ENCODE measurements at regions not wholly inside any gene's neighbourhood (a gene's known extent, or its start where the extent isn't known, plus 50 kb on each side); places are given as distances from the start of the nearest gene placed in this dataset.
"Not testable (repeated sequence)": the region's sequence is repeated elsewhere in the genome, so short reads cannot be mapped to it uniquely, and the experiment has no call there.

GRCh38 chr12:46491548-46491947, 119.0 kb upstream of the SLC38A2 start:
- no peak for DNase-seq (ENCODE audit: low spot score)

GRCh38 chr12:46490635-46491034, 118.1 kb upstream of the SLC38A2 start:
- DNase-seq (ENCODE audit: low spot score), result no peak

DNA sequence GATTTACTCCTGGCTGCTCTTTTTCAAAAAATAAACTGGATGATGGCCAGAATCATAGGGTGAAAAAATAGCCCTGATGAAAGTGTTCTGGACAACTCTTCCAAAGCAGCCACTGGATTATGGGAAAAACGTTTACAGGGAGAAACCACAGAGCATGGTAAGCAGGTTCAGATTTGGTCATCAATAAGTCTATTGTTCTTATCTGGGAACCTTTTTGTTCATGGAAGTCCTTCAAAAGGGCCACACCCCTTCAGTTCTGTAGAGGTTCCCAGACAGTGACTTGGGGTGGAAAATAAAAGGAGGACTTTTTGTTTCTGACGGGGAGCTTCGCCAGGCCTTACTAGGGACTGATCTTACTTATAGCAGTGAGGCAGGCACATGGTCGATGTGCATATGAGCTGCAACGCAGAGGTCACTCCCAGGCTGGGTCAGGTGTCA, 117.4 kb upstream of the SLC38A2 start:
- DNase-seq (ENCODE audit: low spot score), result no peak

DNA sequence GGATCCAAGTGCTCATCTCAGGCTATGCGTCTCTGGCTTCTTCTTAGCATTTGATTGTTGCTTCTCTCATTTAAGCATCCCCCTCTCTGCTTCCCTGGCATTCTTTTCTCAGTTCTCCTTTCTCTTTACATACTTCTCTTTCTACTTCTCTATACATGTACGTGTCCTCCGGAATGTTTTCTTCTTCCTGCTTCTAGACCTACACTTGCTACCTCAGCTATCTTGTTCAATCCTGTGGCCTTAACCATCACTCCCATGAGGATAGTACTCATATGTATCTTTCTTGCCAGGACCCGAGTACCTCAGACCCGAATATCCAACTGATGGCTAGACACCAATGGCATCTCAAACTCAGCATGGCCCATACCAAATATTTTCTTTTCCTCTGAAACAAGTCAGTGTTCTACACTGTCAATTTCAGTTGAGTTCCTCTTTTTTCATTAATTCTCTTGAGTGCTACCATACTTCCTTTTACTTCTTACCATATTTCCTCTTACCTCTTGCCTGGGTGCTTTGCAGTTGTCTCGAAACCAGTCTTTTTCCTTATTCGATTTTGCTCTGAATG, 115.1 kb upstream of the SLC38A2 start:
- DNase-seq (ENCODE audit: low spot score), result peak; percentile 45

DNA sequence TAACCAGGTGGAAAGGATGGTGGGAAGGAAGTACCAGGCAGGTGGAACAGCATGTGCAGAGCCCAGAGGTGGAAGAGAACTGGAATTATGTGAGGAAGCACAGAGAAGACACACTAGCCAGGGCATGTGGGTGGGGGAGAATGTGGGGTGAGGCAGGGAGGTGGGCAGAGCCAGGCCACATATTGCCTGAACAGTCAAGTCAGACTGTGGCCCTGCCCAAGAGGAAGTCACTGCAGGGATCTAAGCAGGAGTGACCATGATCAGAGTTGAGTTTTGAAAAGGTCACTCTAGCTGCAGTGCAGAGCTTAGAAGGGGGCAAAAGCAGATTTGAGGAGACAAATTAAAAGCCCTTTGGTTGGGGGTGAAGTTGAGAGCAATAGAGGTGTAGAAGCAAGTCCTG, 114.0 kb upstream of the SLC38A2 start:
- no peak for DNase-seq (ENCODE audit: low spot score)

- no peak for DNase-seq (ENCODE audit: low spot score)
Measured at GRCh38 chr12:46485853-46486252, 113.3 kb upstream of the SLC38A2 start.

GRCh38 chr12:46484396-46485061, 112.0 kb upstream of the SLC38A2 start:
- no peak for DNase-seq (ENCODE audit: low spot score)

DNA sequence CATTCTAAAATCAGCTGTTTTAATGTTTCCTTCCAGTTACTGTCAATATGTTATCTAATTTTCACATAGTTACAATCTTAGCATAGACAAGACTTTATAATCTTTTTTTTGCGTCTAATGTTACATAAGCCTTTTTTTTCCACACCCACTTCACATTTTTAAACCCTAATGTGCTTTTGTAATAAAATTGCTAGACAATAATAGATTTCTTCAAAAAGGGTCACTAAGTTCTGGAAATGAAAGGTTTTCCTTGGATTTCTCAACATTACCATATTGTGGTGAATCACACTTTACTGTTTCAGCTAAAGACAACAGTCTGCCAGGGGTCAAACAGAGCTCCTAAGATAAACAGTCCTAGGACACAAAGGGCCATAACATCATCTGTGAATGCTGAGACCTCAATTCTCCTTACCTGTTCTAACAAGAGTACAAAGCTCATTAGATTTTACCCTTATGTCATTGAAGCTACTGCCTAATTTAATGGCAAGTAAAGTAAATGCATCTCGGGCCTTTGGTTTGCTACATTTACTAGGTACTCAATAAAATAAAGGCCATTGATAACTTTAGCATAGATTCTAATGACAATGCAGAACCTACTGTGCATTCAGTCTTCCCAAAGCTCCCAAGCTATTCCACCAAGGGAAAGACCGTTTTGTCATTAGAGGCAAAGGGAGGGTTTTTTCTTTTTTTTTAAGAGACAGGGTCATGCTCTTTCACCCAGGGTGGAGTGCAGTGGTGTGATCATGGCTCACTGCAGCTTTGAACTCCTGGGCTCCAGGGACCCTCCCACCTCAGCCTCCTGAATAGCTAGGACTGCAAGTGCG, 111.2 kb upstream of the SLC38A2 start:
- DNase-seq (ENCODE audit: low spot score), result no peak

- no peak for DNase-seq (ENCODE audit: low spot score)
Measured at GRCh38 chr12:46480724-46481123, 108.2 kb upstream of the SLC38A2 start.

GRCh38 chr12:46480316-46480715, 107.7 kb upstream of the SLC38A2 start:
- no peak for DNase-seq (ENCODE audit: low spot score)

DNA sequence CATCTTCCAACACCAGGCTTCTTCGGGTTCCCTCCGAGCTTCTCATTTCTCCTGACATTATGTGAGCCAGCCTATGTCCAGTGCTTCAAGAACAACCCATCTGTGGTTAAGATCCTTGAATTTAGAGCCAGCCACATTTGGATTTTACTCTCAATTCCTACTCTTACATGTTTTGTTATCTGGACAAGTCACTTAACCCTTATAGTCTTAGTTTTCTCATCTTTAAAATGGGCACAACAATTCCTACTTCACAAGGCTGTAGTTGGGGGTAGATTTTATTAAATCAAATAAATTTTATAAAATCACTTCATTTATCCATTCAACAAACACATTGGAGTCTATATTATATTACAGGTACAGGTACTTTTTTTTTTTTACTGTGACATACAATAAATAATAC, 105.5 kb upstream of the SLC38A2 start:
- DNase-seq (ENCODE audit: low spot score), result no peak

DNA sequence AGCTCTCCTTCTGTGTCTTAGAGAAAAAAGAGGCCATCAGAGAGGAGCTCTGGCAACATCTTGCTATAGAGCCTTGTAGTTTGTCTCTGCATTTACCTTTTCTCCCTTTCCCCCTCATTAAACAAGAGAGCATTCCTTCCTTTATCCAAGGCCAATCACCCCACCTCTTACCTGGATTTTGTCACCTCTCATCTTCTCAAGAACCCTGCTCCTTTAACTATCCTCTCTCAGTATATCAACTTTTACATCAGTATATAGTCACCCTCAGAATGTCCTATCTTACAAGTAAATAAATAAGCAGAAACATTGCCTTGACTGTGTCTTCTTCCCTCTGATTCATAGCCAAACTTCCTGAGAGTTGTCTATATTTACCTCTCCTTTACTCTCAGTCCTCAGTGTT, 105.0 kb upstream of the SLC38A2 start:
- DNase-seq (ENCODE audit: low spot score), result no peak

- DNase-seq (ENCODE audit: low spot score), result no peak
Measured at GRCh38 chr12:46475972-46476645, 103.5 kb upstream of the SLC38A2 start.

DNA sequence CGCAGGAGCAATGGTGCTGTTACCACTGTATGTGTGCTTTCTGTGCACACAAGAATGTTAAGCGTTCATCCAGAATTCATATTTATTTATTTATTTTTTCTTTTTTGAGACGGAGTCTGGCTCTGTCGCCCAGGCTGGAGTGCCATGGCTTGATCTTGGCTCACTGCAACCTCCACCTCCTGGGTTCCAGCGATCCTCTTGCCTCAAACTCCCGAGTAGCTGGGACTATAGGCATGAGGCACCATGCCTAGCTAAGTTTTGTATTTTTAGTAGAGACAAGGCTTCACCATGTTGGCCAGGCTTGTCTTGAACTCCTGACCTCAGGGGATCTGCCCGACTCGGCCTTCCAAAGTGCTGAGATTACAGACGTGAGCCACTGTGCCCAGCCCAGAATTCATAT, 101.8 kb upstream of the SLC38A2 start:
- not testable (repeated sequence) for DNase-seq (ENCODE audit: low spot score)

GRCh38 chr12:46473634-46474329, 101.2 kb upstream of the SLC38A2 start:
- DNase-seq (ENCODE audit: low spot score), result peak; percentile 36

DNA sequence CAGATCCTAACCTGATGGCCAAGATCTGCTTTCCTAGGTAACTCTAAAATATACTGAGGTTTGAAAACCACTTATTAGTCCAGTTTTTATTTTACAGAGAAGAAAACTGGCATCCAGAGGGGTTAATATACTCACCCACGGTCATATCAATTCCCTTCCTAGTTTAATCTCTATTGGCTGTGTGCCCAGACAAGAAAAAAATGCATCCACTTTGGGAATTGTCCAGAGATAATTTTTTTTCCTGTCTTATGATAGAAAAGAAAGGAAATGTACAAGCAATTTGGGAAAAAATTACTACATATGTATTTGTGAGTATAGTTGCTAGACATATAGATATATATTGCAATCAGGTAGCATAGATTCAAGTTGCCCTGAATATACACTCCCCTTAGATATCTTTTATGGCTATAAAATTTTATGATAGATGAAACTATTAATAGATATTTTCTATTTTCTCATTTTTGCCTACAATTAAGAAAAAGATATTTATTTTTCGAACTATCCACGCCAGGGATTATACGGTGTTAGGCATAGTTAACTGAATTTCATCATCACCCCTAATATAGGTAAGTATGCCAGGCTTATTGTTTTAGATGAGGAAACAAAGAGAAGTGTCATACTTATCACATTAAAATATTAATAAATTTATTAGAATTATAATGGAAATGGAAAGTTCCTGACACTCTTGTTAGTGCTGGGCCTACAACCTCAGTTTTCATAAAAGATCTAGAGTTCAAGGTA, 100.5 kb upstream of the SLC38A2 start:
- no peak for DNase-seq (ENCODE audit: low spot score)

- DNase-seq (ENCODE audit: low spot score), result no peak
Measured at GRCh38 chr12:46472144-46472705, 99.7 kb upstream of the SLC38A2 start.

- DNase-seq (ENCODE audit: low spot score), result no peak
Measured at GRCh38 chr12:46471404-46471803, 98.8 kb upstream of the SLC38A2 start.

GRCh38 chr12:46470975-46471374, 98.4 kb upstream of the SLC38A2 start:
- no peak for DNase-seq (ENCODE audit: low spot score)

- DNase-seq (ENCODE audit: low spot score), result no peak
Measured at GRCh38 chr12:46470036-46470627, 97.6 kb upstream of the SLC38A2 start.

GRCh38 chr12:46468813-46469212, 96.2 kb upstream of the SLC38A2 start:
- no peak for DNase-seq (ENCODE audit: low spot score)

Data from Ammon's horn (tissue), 1 donor.